ENCODE measurements at regions not wholly inside any gene's neighbourhood (a gene's known extent, or its start where the extent isn't known, plus 50 kb on each side); places are given as distances from the start of the nearest gene placed in this dataset.

GRCh38 chr21:14888202-14888601 is 176.6 kb downstream of the NRIP1 start (continued):
- no peak for TF ChIP-seq REST (IDR thresholded peaks at IDR 0.05; ENCODE audit: low read depth, low read length)
- no peak for TF ChIP-seq MTA2 (IDR thresholded peaks at IDR 0.05; ENCODE audit: low read depth)
- TF ChIP-seq TBL1XR1 (IDR thresholded peaks at IDR 0.05; ENCODE audit: low read depth, low read length) = no peak
- no peak for TF ChIP-seq BHLHE40 (IDR thresholded peaks at IDR 0.05; ENCODE audit: borderline replicate concordance in 1 of 2, low read depth in 2 of 2, low read length in 1 of 2)
- no peak for TF ChIP-seq TAF1 (IDR thresholded peaks at IDR 0.05; ENCODE audit: borderline replicate concordance, low read depth, low read length)
- no peak for TF ChIP-seq RUNX3 (IDR thresholded peaks at IDR 0.05; ENCODE audit: low read length)

GRCh38 chr21:14886001-14886400 is 178.8 kb downstream of the NRIP1 start:
- SMC1A ChIA-PET (ENCODE audit: uncharacterized antibody, unreplicated experiment) = interaction anchor here (1.0 kb wide), 1 partner anchor 9 kb away, joined by 4 read pairs; no protein-coding TSS in a partner anchor
- no peak overlapping the region for H2AFZ ChIP-seq (ENCODE audit: control insufficient read depth, low read depth, low read length)
- FAIRE-seq (no peak), DNase-seq (ENCODE audit: low read depth, low spot score) (no peak), ATAC-seq (no peak)
- H4K20me1 ChIP-seq (ENCODE audit: control insufficient read depth, insufficient read depth) = no peaks in the 10 kb centered on the region
- RAD21 ChIA-PET (ENCODE audit: unreplicated experiment) = interaction anchor here (0.8 to 1.2 kb wide), 2 partner anchors 10 to 218 kb away, joined by 3 read pairs; no protein-coding TSS in a partner anchor
- no peaks in the 10 kb centered on the region for H3K27me3 ChIP-seq (replicated peaks in 1 of 2; ENCODE audit: control insufficient read depth in 2 of 2, insufficient read depth in 2 of 2, low read length in 1 of 2)
- intact Hi-C loops (cut with micrococcal nuclease; ENCODE audit: unreplicated experiment) = no loop called here
- in situ Hi-C loops (cut with MboI) = no loop called here
- no peaks in the 10 kb centered on the region for H3K9me3 ChIP-seq (replicated peaks; ENCODE audit: control insufficient read depth, insufficient read depth, low read length)
- H3K4me3 ChIP-seq = no peak overlapping the region
- WGBS (ENCODE audit: insufficient coverage, insufficient replicate concordance, low lambda C conversion rate, missing lambda C conversion rate) = 0% methylated on average over 1 of the region's 1 CpG
- H3K4me2 ChIP-seq (ENCODE audit: control insufficient read depth, insufficient read depth) = no peak overlapping the region
- H3K36me3 ChIP-seq (ENCODE audit: control insufficient read depth in 2 of 2, insufficient read depth in 2 of 2, low read length in 1 of 2) = no peaks in the 10 kb centered on the region
- POLR2A ChIA-PET = no interaction called here
- BruUV-seq (replicated peaks) = no TSS peak
- no peak overlapping the region for H3K9ac ChIP-seq (ENCODE audit: control insufficient read depth, insufficient read depth, low read length)
- H3K79me2 ChIP-seq (ENCODE audit: control insufficient read depth, insufficient read depth, low read length) = no peaks in the 10 kb centered on the region
- H3K4me1 ChIP-seq (ENCODE audit: control insufficient read depth, insufficient read depth, low read length) = no peaks in the 10 kb centered on the region
- CTCF ChIA-PET = interaction anchor here (0.6 kb wide), 1 partner anchor 352 kb away, joined by 3 read pairs; no protein-coding TSS in a partner anchor
- no peak overlapping the region for H3K27ac ChIP-seq (ENCODE audit: control insufficient read depth, insufficient read depth)
- TF ChIP-seq PAX8 (IDR thresholded peaks at IDR 0.05) (no peak), KDM1A (IDR thresholded peaks at IDR 0.05; ENCODE audit: borderline replicate concordance) (no peak), MYC (IDR thresholded peaks at IDR 0.05; ENCODE audit: insufficient read depth, insufficient read length, insufficient replicate concordance, low read length, severe bottlenecking) (no peak), YBX1 (IDR thresholded peaks at IDR 0.05) (no peak), MLLT1 (IDR thresholded peaks at IDR 0.05) (no peak), EZH2 (IDR thresholded peaks at IDR 0.05; ENCODE audit: borderline replicate concordance, control insufficient read depth, low read depth, low read length) (no peak), HDGF (IDR thresholded peaks at IDR 0.05) (no peak), SUPT20H (IDR thresholded peaks at IDR 0.05; ENCODE audit: borderline replicate concordance, control insufficient read depth, low read depth, low read length) (no peak)
- TF ChIP-seq, protein P1, sequence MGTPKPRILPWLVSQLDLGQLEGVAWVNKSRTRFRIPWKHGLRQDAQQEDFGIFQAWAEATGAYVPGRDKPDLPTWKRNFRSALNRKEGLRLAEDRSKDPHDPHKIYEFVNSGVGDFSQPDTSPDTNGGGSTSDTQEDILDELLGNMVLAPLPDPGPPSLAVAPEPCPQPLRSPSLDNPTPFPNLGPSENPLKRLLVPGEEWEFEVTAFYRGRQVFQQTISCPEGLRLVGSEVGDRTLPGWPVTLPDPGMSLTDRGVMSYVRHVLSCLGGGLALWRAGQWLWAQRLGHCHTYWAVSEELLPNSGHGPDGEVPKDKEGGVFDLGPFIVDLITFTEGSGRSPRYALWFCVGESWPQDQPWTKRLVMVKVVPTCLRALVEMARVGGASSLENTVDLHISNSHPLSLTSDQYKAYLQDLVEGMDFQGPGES (IDR thresholded peaks at IDR 0.05) = no peak
- TF ChIP-seq, protein P2, sequence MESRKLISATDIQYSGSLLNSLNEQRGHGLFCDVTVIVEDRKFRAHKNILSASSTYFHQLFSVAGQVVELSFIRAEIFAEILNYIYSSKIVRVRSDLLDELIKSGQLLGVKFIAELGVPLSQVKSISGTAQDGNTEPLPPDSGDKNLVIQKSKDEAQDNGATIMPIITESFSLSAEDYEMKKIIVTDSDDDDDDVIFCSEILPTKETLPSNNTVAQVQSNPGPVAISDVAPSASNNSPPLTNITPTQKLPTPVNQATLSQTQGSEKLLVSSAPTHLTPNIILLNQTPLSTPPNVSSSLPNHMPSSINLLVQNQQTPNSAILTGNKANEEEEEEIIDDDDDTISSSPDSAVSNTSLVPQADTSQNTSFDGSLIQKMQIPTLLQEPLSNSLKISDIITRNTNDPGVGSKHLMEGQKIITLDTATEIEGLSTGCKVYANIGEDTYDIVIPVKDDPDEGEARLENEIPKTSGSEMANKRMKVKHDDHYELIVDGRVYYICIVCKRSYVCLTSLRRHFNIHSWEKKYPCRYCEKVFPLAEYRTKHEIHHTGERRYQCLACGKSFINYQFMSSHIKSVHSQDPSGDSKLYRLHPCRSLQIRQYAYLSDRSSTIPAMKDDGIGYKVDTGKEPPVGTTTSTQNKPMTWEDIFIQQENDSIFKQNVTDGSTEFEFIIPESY (IDR thresholded peaks at IDR 0.05) = no peak
